GM13977 (cell line): ENCODE measurements at regions not wholly inside any gene's neighbourhood (a gene's known extent, or its start where the extent isn't known, plus 50 kb on each side); places are given as distances from the start of the nearest gene placed in this dataset.

Source experiments
- DNase-seq: peaks from one replicate; pipeline ENCODE4 v3.0.0; 2012; ENCODE audit warnings: low spot score
- CTCF ChIP-seq: IDR thresholded peaks from 2 replicates; pipeline ENCODE4 v1.5.1; 2012; ENCODE audit warnings: mild to moderate bottlenecking, control low read depth; ENCODE audit not compliant: insufficient read depth; ENCODE audit errors: extremely low read depth, missing control alignments
- in situ Hi-C: fragments of 300-500 bp; cut with MboI; formaldehyde crosslinking; loops from one replicate; pipeline ENCODE4 v1.12.0; 2022; ENCODE audit warnings: low sequenced_read_pairs, low pct_unique_long_range_greater_than_20kb, mixed read lengths, inconsistent platforms; ENCODE audit not compliant: unreplicated experiment

DNA sequence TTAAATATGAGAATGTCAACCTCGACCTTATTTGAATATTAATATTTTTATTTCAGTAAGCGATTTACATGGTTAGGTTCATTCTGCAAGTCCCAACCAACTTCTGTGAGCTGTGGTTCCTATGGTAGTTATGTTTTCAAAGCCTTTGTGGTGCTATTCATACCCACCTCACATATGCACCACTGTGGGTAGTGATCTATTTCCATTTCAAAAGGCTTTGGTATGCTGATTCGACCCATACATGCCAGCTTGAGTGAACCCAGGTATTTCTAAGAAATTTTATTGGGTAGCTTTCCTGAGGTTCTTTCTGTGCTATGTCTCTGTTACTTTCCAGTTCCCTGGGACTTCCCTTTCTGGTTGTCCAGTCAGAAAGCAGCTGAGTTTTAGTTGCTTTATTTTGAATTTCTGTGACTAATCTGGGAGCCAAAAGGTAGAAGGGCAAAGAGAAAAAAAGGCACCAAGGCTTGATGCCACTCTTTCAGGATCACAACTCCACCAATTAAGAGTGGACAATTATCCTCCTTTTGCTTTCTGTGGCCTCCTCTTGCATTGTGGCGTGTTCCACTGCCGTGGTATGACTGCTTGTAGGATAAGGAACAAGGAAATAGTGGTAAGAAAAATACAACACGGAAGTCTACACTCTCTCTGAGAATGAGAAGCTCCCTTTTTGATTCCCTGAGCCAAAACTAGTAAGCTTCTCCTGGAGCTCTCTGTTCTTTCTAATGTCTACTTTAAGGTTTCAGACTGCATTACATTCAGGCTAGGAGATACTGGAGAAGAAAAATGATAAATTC, 729.1 kb downstream of the NOVA1 start:
- no peak for DNase-seq
- in situ Hi-C loops = no loop called here
- no peak for TF ChIP-seq CTCF

GRCh38 chr14:25861406-25861805, 736.4 kb downstream of the NOVA1 start:
- in situ Hi-C loops = no loop called here
- TF ChIP-seq CTCF = no peak
- no peak for DNase-seq

GRCh38 chr14:25848601-25849000, 749.2 kb downstream of the NOVA1 start:
- no peak for TF ChIP-seq CTCF
- no peak for DNase-seq
- in situ Hi-C loops = no loop called here

GRCh38 chr14:25846246-25846645, 751.6 kb downstream of the NOVA1 start:
- in situ Hi-C loops = no loop called here
- no peak for DNase-seq
- no peak for TF ChIP-seq CTCF

GRCh38 chr14:25843481-25844470, 754.1 kb downstream of the NOVA1 start:
- DNase-seq = no peak
- no peak for TF ChIP-seq CTCF
- in situ Hi-C loops = no loop called here

GRCh38 chr14:25841226-25841625, 756.6 kb downstream of the NOVA1 start:
- TF ChIP-seq CTCF = no peak
- in situ Hi-C loops = no loop called here
- DNase-seq = no peak
